K562 (cell line): ENCODE measurements at regions not wholly inside any gene's neighbourhood (a gene's known extent, or its start where the extent isn't known, plus 50 kb on each side); places are given as distances from the start of the nearest gene placed in this dataset.

ENCODE experiments used
- ATAC-seq: fragments of 200-7000 bp; cut with Tn5 transposase; 3 replicates; pipeline ENCODE4 v1.9.1; 2020; ENCODE audit warnings: moderate library complexity
- BruUV-seq: library from RNA; stranded (reverse); fragments of 400-500 nt; replicated peaks from 2 replicates; lab custom pipeline; 2021; lab: Mats Ljungman, UMichigan
- CTCF ChIA-PET: fragments of 300-600 bp; formaldehyde crosslinking; extraction: SDS; loops from one replicate; lab custom pipeline; 2021; ENCODE audit warnings: low intra/inter-chr PET ratio; lab: Yijun Ruan, JAX
- POLR2A ChIA-PET: fragments of 300-600, 350-650 bp; sonication (Branson Sonifier 250); formaldehyde crosslinking; extraction: SDS; loops from one replicate; lab custom pipeline; 2021; ENCODE audit warnings: antibody characterized with exemption, inconsistent platforms; lab: Yijun Ruan, JAX
- DNase-seq, 4 experiments: peaks; one replicate each; pipeline versions ENCODE4 v3.0.0 to v3.0.0-alpha.2; 2011 to 2018; ENCODE audit warnings: low spot score in 3 of 4, mixed read lengths in 3 of 4; ENCODE audit errors: extremely low read depth in 1 of 4
- FAIRE-seq: peaks from 2 replicates; lab custom pipeline; 2011; peaks lifted over from hg19 to GRCh38; lab: Jason Lieb, UNC
- H2AFZ ChIP-seq: 2 replicates; pipeline ENCODE4 v1.6.0; 2011; ENCODE audit warnings: low read depth, low read length, control low read depth, inconsistent platforms
- H3K27ac ChIP-seq: fragments of 200-600 bp; 3 replicates; pipeline ENCODE4 v1.8.0; 2011; ENCODE audit warnings: low read depth, mild to moderate bottlenecking, control low read depth, inconsistent platforms, low read length, moderate library complexity, mixed read lengths; ENCODE audit errors: extremely low read depth
- H3K27me3 ChIP-seq, 2 experiments: fragments of 300-600 bp in 1 of 2; 2 replicates in 1 of 2; 3 replicates in 1 of 2; pipeline versions ENCODE4 v1.6.0 to v1.8.0; 2011; ENCODE audit warnings: inconsistent platforms in 2 of 2, low read length in 2 of 2, mild to moderate bottlenecking in 1 of 2, mixed read lengths in 1 of 2, moderate library complexity in 1 of 2; ENCODE audit not compliant: control insufficient read depth in 2 of 2, insufficient read depth in 2 of 2
- H3K36me3 ChIP-seq: fragments of 300-600 bp; 3 replicates; pipeline ENCODE4 v1.8.0; 2011; ENCODE audit warnings: mild to moderate bottlenecking, low read length, inconsistent platforms; ENCODE audit not compliant: control insufficient read depth, insufficient read depth
- H3K4me1 ChIP-seq, 2 experiments: fragments of 200-600 bp in 1 of 2; replicated peaks in 1 of 2; 2 replicates in 1 of 2; 3 replicates in 1 of 2; pipeline versions ENCODE4 v1.5.1 to v1.8.0; 2011; ENCODE audit warnings: inconsistent platforms in 2 of 2, low read length in 2 of 2, mild to moderate bottlenecking in 1 of 2, mixed read lengths in 1 of 2, moderate library complexity in 1 of 2; ENCODE audit not compliant: control insufficient read depth in 2 of 2, insufficient read depth in 2 of 2
- H3K4me2 ChIP-seq: 2 replicates; pipeline ENCODE4 v1.6.1; 2011; ENCODE audit warnings: low read length, control low read depth, inconsistent platforms, mixed read lengths; ENCODE audit not compliant: insufficient read depth
- H3K4me3 ChIP-seq: fragments of 200-600 bp; sonication (generic), shearing (Covaris generic); 2 replicates; pipeline ENCODE4 v1.5.1; 2016; ENCODE audit warnings: control low read depth, inconsistent platforms
- H3K79me2 ChIP-seq: fragments of 200-600 bp; 3 replicates; pipeline ENCODE4 v1.8.0; 2011; ENCODE audit warnings: low read length, inconsistent platforms; ENCODE audit not compliant: control insufficient read depth, insufficient read depth
- H3K9ac ChIP-seq, 2 experiments: 2 replicates each; pipeline versions ENCODE4 v1.6.0 to v1.6.1; 2011; ENCODE audit warnings: low read depth in 2 of 2, low read length in 2 of 2, control low read depth in 1 of 2, inconsistent platforms in 1 of 2, mild to moderate bottlenecking in 1 of 2, mixed read lengths in 1 of 2; ENCODE audit not compliant: insufficient read depth in 1 of 2
- H3K9me1 ChIP-seq: one replicate; pipeline ENCODE4 v1.6.0; 2011; ENCODE audit warnings: inconsistent platforms, mild to moderate bottlenecking, low read length, moderate library complexity; ENCODE audit not compliant: control insufficient read depth, insufficient read depth
- H3K9me3 ChIP-seq: replicated peaks from 2 replicates; pipeline ENCODE4 v1.5.1; 2011; ENCODE audit warnings: low read depth, low read length, inconsistent platforms; ENCODE audit not compliant: control insufficient read depth, insufficient read depth
- H4K20me1 ChIP-seq: replicated peaks from 2 replicates; pipeline ENCODE4 v1.6.1; 2011; ENCODE audit warnings: low read length, inconsistent platforms, mixed read lengths; ENCODE audit not compliant: control insufficient read depth, insufficient read depth
- NR4A1 ChIP-seq, 2 experiments: fragments of 250-450 bp in 1 of 2; fragments of 450-650 bp in 1 of 2; sonication (Bioruptor Pico) in 1 of 2; IDR thresholded peaks; 2 replicates each; pipeline versions ENCODE4 v1.4.0 to v1.6.1; 2016 to 2020; ENCODE audit warnings: mild to moderate bottlenecking in 2 of 2, missing compliant biosample characterization in 1 of 2, missing genetic modification characterization in 1 of 2, moderate library complexity in 1 of 2
- WGBS: fragments of 100-300 bp; shearing (Covaris generic); methylation state at CpG from one replicate; pipeline ENCODE4 v1.1.6; 2016; ENCODE audit warnings: low coverage, mixed read lengths; ENCODE audit not compliant: insufficient coverage; ENCODE audit errors: missing lambda C conversion rate; 5-methylcytosine and 5-hydroxymethylcytosine counted together
- in situ Hi-C: fragments of 300-500 bp; cut with MboI; formaldehyde crosslinking; loops from 4 replicates; pipeline ENCODE4 v1.15.0; 2018; ENCODE audit warnings: inconsistent platforms, mixed read lengths
- intact Hi-C: fragments of 100-400 bp; cut with micrococcal nuclease; formaldehyde crosslinking; loops from 2 replicates; pipeline ENCODE4 v1.14.2; 2022
- TF ChIP-seq, protein P1 (sequence below): fragments of 450-650 bp; IDR thresholded peaks from 2 replicates; pipeline ENCODE4 v1.6.1; 2018; ENCODE audit not compliant: partially characterized antibody

DNA sequence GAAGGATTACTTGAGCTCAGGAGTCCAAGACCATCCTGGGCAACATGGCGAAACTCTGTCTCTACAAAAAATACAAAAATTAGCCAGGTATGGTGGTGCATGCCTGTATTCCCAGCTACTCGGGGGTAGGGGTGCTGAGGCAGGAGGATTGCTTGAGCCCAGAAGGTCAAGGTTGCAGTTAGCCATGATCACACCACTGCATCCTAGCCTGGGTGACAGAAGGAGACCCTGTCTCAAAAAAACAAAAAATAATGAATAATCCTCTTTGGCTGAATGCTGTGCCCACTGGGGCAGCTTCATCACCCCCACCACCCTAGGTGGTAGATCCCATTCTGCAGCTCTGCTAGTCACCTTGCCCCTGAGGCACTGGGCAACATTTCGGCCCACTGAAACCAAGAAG is 109.4 kb downstream of the ZFP36L2 start:
- Histone ChIP-seq H2AFZ (no peak overlapping the region), H3K36me3 (no peaks in the 10 kb centered on the region), H4K20me1 (no peaks in the 10 kb centered on the region), H3K9me3 (no peaks in the 10 kb centered on the region), H3K27ac (no peak overlapping the region), H3K9ac (no peak overlapping the region), H3K27me3 (no peaks in the 10 kb centered on the region), H3K4me3 (no peak overlapping the region), H3K79me2 (no peaks in the 10 kb centered on the region), H3K9me1 (no peaks in the 10 kb centered on the region), H3K4me1 (no peaks in the 10 kb centered on the region; a peak in 1 of 5 replicates), H3K4me2 (no peak overlapping the region)
- TF ChIP-seq, protein P1, sequence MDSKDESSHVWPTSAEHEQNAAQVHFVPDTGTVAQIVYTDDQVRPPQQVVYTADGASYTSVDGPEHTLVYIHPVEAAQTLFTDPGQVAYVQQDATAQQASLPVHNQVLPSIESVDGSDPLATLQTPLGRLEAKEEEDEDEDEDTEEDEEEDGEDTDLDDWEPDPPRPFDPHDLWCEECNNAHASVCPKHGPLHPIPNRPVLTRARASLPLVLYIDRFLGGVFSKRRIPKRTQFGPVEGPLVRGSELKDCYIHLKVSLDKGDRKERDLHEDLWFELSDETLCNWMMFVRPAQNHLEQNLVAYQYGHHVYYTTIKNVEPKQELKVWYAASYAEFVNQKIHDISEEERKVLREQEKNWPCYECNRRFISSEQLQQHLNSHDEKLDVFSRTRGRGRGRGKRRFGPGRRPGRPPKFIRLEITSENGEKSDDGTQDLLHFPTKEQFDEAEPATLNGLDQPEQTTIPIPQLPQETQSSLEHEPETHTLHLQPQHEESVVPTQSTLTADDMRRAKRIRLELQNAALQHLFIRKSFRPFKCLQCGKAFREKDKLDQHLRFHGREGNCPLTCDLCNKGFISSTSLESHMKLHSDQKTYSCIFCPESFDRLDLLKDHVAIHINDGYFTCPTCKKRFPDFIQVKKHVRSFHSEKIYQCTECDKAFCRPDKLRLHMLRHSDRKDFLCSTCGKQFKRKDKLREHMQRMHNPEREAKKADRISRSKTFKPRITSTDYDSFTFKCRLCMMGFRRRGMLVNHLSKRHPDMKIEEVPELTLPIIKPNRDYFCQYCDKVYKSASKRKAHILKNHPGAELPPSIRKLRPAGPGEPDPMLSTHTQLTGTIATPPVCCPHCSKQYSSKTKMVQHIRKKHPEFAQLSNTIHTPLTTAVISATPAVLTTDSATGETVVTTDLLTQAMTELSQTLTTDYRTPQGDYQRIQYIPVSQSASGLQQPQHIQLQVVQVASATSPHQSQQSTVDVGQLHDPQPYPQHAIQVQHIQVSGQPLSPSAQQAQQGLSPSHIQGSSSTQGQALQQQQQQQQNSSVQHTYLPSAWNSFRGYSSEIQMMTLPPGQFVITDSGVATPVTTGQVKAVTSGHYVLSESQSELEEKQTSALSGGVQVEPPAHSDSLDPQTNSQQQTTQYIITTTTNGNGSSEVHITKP = peak; percentile 91
- TF ChIP-seq NR4A1 (CRISPR knock-in tag; IDR thresholded peaks at IDR 0.05) (no peak), NR4A1 (tag; IDR thresholded peaks at IDR 0.05) (no peak)
- in situ Hi-C loops (no loop called here), intact Hi-C loops (no loop called here)
- CTCF ChIA-PET = no interaction called here
- WGBS = 44% methylated on average over 3 of the region's 3 CpGs
- POLR2A ChIA-PET = interaction anchor here (0.7 kb wide), 1 partner anchor 396 kb away, joined by 3 read pairs; no protein-coding TSS in a partner anchor
- no TSS peak for BruUV-seq
- ATAC-seq = no peak
- no peak for DNase-seq
- no peak for FAIRE-seq
